WTC11 (cell line): ENCODE measurements at regions not wholly inside any gene's neighbourhood (a gene's known extent, or its start where the extent isn't known, plus 50 kb on each side); places are given as distances from the start of the nearest gene placed in this dataset.

ENCODE experiments used
- CREB1 ChIP-seq: sonication (generic); formaldehyde crosslinking; IDR thresholded peaks from 2 replicates; pipeline ENCODE4 v1.8.0; 2023; ENCODE audit warnings: mild to moderate bottlenecking, missing genetic modification reagents
- CTCF ChIP-seq: fragments of 200-600 bp; IDR thresholded peaks from 2 replicates; pipeline ENCODE4 v1.8.0; 2022; ENCODE audit warnings: antibody characterized with exemption
- MLX ChIP-seq: sonication (generic); formaldehyde crosslinking; IDR thresholded peaks from 2 replicates; pipeline ENCODE4 v1.8.1; 2023; ENCODE audit warnings: mild to moderate bottlenecking, missing genetic modification reagents, moderate library complexity
- MYBL2 ChIP-seq: sonication (generic); formaldehyde crosslinking; IDR thresholded peaks from 2 replicates; pipeline ENCODE4 v1.8.1; 2023; ENCODE audit warnings: mild to moderate bottlenecking, moderate library complexity, missing genetic modification reagents
- NFE2L1 ChIP-seq: sonication (generic); formaldehyde crosslinking; IDR thresholded peaks from 2 replicates; pipeline ENCODE4 v1.8.1; 2023; ENCODE audit warnings: missing genetic modification reagents
- NFYB ChIP-seq: sonication (generic); formaldehyde crosslinking; conservative IDR thresholded peaks from 2 replicates; pipeline ENCODE4 v1.8.0; 2022; ENCODE audit warnings: low read depth, missing genetic modification reagents
- NR3C1 ChIP-seq: sonication (generic); formaldehyde crosslinking; conservative IDR thresholded peaks from 2 replicates; pipeline ENCODE4 v1.8.1; 2023; ENCODE audit warnings: low read depth, mild to moderate bottlenecking, missing genetic modification reagents
- ZNF281 ChIP-seq: sonication (generic); formaldehyde crosslinking; IDR thresholded peaks from 2 replicates; pipeline ENCODE4 v1.8.0; 2023; ENCODE audit warnings: mild to moderate bottlenecking, missing genetic modification reagents

- TF ChIP-seq ZNF281 (CRISPR knock-in tag): no peak
- TF ChIP-seq CTCF: no peak
- TF ChIP-seq NR3C1 (CRISPR knock-in tag): no peak
- no peak for TF ChIP-seq NFYB
- no peak for TF ChIP-seq MYBL2 (CRISPR knock-in tag)
- no peak for TF ChIP-seq MLX
- no peak for TF ChIP-seq CREB1 (CRISPR knock-in tag)
- no peak for TF ChIP-seq NFE2L1 (CRISPR knock-in tag)
Measured at GRCh38 chr3:72624656-72625055, 223.6 kb downstream of the SHQ1 start.
